Activated CD8-positive, alpha-beta T cell treated with anti-CD3 and anti-CD28 coated beads, Interleukin-2, amount 10 ng/mL, durations not matched to agents 7 days and 5 days (primary cell): ENCODE measurements at regions not wholly inside any gene's neighbourhood (a gene's known extent, or its start where the extent isn't known, plus 50 kb on each side); places are given as distances from the start of the nearest gene placed in this dataset.

Experiments used
- ATAC-seq: fragments of 150-1000 bp; cut with Tn5 transposase; one replicate; pipeline ENCODE4 v1.10.0; 2021; ENCODE audit warnings: moderate library complexity
- CTCF ChIA-PET: fragments of 350-600 bp; sonication (Branson Sonifier 250); formaldehyde crosslinking; loops from one replicate; lab custom pipeline; 2021; ENCODE audit warnings: antibody characterized with exemption; lab: Charles Lee
- POLR2A ChIA-PET: fragments of 350-600 bp; sonication (Branson Sonifier 250); formaldehyde crosslinking; loops from one replicate; lab custom pipeline; 2021; ENCODE audit warnings: antibody characterized with exemption; lab: Charles Lee
- DNase-seq: peaks from one replicate; pipeline ENCODE4 v3.0.0-alpha.2; 2020
- H3K27ac Mint-ChIP-seq: one replicate; pipeline ENCODE4 v1.8.0; 2021; ENCODE audit warnings: mild to moderate bottlenecking, mixed read lengths
- H3K27me3 Mint-ChIP-seq: one replicate; pipeline ENCODE4 v1.8.0; 2021; ENCODE audit warnings: low read depth, mixed read lengths
- H3K36me3 Mint-ChIP-seq: one replicate; pipeline ENCODE4 v1.8.0; 2021; ENCODE audit warnings: low read depth, mixed read lengths
- H3K4me1 Mint-ChIP-seq: one replicate; pipeline ENCODE4 v1.8.0; 2021; ENCODE audit warnings: low read depth, mixed read lengths
- H3K4me3 Mint-ChIP-seq: one replicate; pipeline ENCODE4 v1.8.0; 2021; ENCODE audit warnings: mild to moderate bottlenecking, mixed read lengths
- H3K9me3 Mint-ChIP-seq: one replicate; pipeline ENCODE4 v1.8.0; 2022; ENCODE audit warnings: mixed read lengths; ENCODE audit not compliant: insufficient read depth

GRCh38 chr9:16105168-16106020, 552.6 kb downstream of the CCDC171 start:
- DNase-seq = no peak
- no peak overlapping the region for H3K4me3 Mint-ChIP-seq
- H3K36me3 Mint-ChIP-seq = no peaks in the 10 kb centered on the region
- H3K9me3 Mint-ChIP-seq = no peaks in the 10 kb centered on the region
- ChIA-PET CTCF (no interaction called here), POLR2A (no interaction called here)
- H3K27ac Mint-ChIP-seq = no peak overlapping the region
- no peaks in the 10 kb centered on the region for H3K4me1 Mint-ChIP-seq
- no peaks in the 10 kb centered on the region for H3K27me3 Mint-ChIP-seq
- ATAC-seq = no peak

GRCh38 chr9:16106021-16106571, 553.3 kb downstream of the CCDC171 start:
- Mint-ChIP-seq H3K36me3 (no peaks in the 10 kb centered on the region), H3K9me3 (no peaks in the 10 kb centered on the region), H3K27ac (no peak overlapping the region), H3K27me3 (peaks cover 2% of the 10 kb centered on the region), H3K4me1 (no peaks in the 10 kb centered on the region), H3K4me3 (no peak overlapping the region)
- POLR2A ChIA-PET = no interaction called here
- CTCF ChIA-PET = no interaction called here
- no peak for DNase-seq
- ATAC-seq = no peak

- ChIA-PET CTCF (no interaction called here), POLR2A (no interaction called here)
- Mint-ChIP-seq H3K9me3 (peaks cover 4% of the 10 kb centered on the region), H3K27ac (no peak overlapping the region), H3K4me3 (no peak overlapping the region), H3K36me3 (no peaks in the 10 kb centered on the region), H3K4me1 (no peaks in the 10 kb centered on the region), H3K27me3 (peaks cover 4% of the 10 kb centered on the region)
- no peak for ATAC-seq
- no peak for DNase-seq
Observed at GRCh38 chr9:16112116-16112515, 559.3 kb downstream of the CCDC171 start.

GRCh38 chr9:16115994-16116393, 563.2 kb downstream of the CCDC171 start:
- no peak for DNase-seq
- CTCF ChIA-PET = interaction anchor here (1.2 kb wide), 1 partner anchor 18 kb away, joined by 3 read pairs; no protein-coding TSS in a partner anchor
- H3K27me3 Mint-ChIP-seq = peaks cover 2% of the 10 kb centered on the region
- POLR2A ChIA-PET = no interaction called here
- ATAC-seq = no peak
- no peaks in the 10 kb centered on the region for H3K36me3 Mint-ChIP-seq
- no peak overlapping the region for H3K4me3 Mint-ChIP-seq
- peaks cover 4% of the 10 kb centered on the region for H3K9me3 Mint-ChIP-seq
- no peaks in the 10 kb centered on the region for H3K4me1 Mint-ChIP-seq
- H3K27ac Mint-ChIP-seq = no peak overlapping the region

- Mint-ChIP-seq H3K4me3 (no peak overlapping the region), H3K4me1 (no peaks in the 10 kb centered on the region), H3K36me3 (no peaks in the 10 kb centered on the region), H3K9me3 (peaks cover 4% of the 10 kb centered on the region), H3K27me3 (peaks cover 2% of the 10 kb centered on the region), H3K27ac (no peak overlapping the region)
- ChIA-PET POLR2A (no interaction called here), CTCF (no interaction called here)
- ATAC-seq = no peak
- DNase-seq = no peak
Observed at GRCh38 chr9:16118043-16118442, 565.2 kb downstream of the CCDC171 start.

- H3K27ac Mint-ChIP-seq = no peak overlapping the region
- no peak overlapping the region for H3K4me3 Mint-ChIP-seq
- ChIA-PET POLR2A (no interaction called here), CTCF (no interaction called here)
- no peak for ATAC-seq
- no peaks in the 10 kb centered on the region for H3K9me3 Mint-ChIP-seq
- H3K36me3 Mint-ChIP-seq = no peaks in the 10 kb centered on the region
- no peaks in the 10 kb centered on the region for H3K27me3 Mint-ChIP-seq
- no peak for DNase-seq
- no peaks in the 10 kb centered on the region for H3K4me1 Mint-ChIP-seq
Observed at GRCh38 chr9:16119261-16120230, 566.7 kb downstream of the CCDC171 start.

- Mint-ChIP-seq H3K27me3 (no peaks in the 10 kb centered on the region), H3K4me1 (no peaks in the 10 kb centered on the region), H3K4me3 (no peak overlapping the region), H3K36me3 (no peaks in the 10 kb centered on the region), H3K27ac (no peak overlapping the region), H3K9me3 (no peaks in the 10 kb centered on the region)
- DNase-seq = no peak
- POLR2A ChIA-PET = no interaction called here
- ATAC-seq = no peak
- CTCF ChIA-PET = no interaction called here
Observed at GRCh38 chr9:16120231-16120641, 567.4 kb downstream of the CCDC171 start.

GRCh38 chr9:16120727-16121126, 567.9 kb downstream of the CCDC171 start:
- Mint-ChIP-seq H3K9me3 (no peaks in the 10 kb centered on the region), H3K4me3 (no peak overlapping the region), H3K27ac (no peak overlapping the region), H3K36me3 (no peaks in the 10 kb centered on the region), H3K4me1 (no peaks in the 10 kb centered on the region), H3K27me3 (no peaks in the 10 kb centered on the region)
- CTCF ChIA-PET = no interaction called here
- POLR2A ChIA-PET = no interaction called here
- DNase-seq (no peak), ATAC-seq (no peak)

- no peak overlapping the region for H3K27ac Mint-ChIP-seq
- no peaks in the 10 kb centered on the region for H3K4me1 Mint-ChIP-seq
- POLR2A ChIA-PET = no interaction called here
- H3K9me3 Mint-ChIP-seq = no peaks in the 10 kb centered on the region
- ATAC-seq (no peak), DNase-seq (no peak)
- H3K36me3 Mint-ChIP-seq = no peaks in the 10 kb centered on the region
- H3K4me3 Mint-ChIP-seq = no peak overlapping the region
- CTCF ChIA-PET = no interaction called here
- no peaks in the 10 kb centered on the region for H3K27me3 Mint-ChIP-seq
Observed at GRCh38 chr9:16121168-16121567, 568.3 kb downstream of the CCDC171 start.

GRCh38 chr9:16121601-16122286, 568.9 kb downstream of the CCDC171 start:
- POLR2A ChIA-PET = no interaction called here
- no peaks in the 10 kb centered on the region for H3K9me3 Mint-ChIP-seq
- CTCF ChIA-PET = no interaction called here
- no peak overlapping the region for H3K27ac Mint-ChIP-seq
- no peak for DNase-seq
- H3K4me1 Mint-ChIP-seq = no peaks in the 10 kb centered on the region
- H3K36me3 Mint-ChIP-seq = no peaks in the 10 kb centered on the region
- no peak for ATAC-seq
- no peak overlapping the region for H3K4me3 Mint-ChIP-seq
- no peaks in the 10 kb centered on the region for H3K27me3 Mint-ChIP-seq

- ChIA-PET POLR2A (no interaction called here), CTCF (no interaction called here)
- Mint-ChIP-seq H3K27ac (no peak overlapping the region), H3K4me1 (no peaks in the 10 kb centered on the region), H3K9me3 (no peaks in the 10 kb centered on the region), H3K27me3 (no peaks in the 10 kb centered on the region), H3K4me3 (no peak overlapping the region), H3K36me3 (no peaks in the 10 kb centered on the region)
- DNase-seq = no peak
- ATAC-seq = no peak
Observed at GRCh38 chr9:16125629-16126028, 572.8 kb downstream of the CCDC171 start.
